ENCODE measurements at regions not wholly inside any gene's neighbourhood (a gene's known extent, or its start where the extent isn't known, plus 50 kb on each side); places are given as distances from the start of the nearest gene placed in this dataset.

DNA sequence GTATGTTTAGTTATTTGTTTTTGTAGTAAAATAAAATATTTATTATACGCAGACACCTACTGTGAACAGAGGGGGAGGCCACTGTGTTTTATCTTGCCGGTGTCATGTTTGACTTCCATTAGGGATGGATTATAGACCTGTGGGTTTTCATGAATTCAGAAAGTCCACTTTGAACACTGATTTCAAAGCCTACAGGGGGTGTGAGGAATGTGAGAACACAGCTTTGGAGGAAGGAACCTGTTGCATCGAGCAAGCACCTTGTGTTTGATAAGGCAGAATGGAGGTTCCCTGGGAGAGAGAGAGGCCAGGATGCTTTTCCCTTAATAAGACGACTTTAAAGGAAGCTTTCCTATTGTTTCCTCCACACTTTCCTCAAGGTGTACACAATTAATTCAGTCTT lies 665.0 kb upstream of the MGMT start:
- Mint-ChIP-seq H3K27ac (ENCODE audit: unreplicated experiment) (no peak overlapping the region), H3K36me3 (ENCODE audit: low read depth) (no peaks in the 10 kb centered on the region), H3K4me3 (no peak overlapping the region), H3K27me3 (ENCODE audit: low read depth) (no peaks in the 10 kb centered on the region), H3K4me1 (no peaks in the 10 kb centered on the region), H3K9me3 (no peaks in the 10 kb centered on the region)
- DNase-seq (ENCODE audit: low read depth, low spot score), result no peak
- TF ChIP-seq, protein P1, sequence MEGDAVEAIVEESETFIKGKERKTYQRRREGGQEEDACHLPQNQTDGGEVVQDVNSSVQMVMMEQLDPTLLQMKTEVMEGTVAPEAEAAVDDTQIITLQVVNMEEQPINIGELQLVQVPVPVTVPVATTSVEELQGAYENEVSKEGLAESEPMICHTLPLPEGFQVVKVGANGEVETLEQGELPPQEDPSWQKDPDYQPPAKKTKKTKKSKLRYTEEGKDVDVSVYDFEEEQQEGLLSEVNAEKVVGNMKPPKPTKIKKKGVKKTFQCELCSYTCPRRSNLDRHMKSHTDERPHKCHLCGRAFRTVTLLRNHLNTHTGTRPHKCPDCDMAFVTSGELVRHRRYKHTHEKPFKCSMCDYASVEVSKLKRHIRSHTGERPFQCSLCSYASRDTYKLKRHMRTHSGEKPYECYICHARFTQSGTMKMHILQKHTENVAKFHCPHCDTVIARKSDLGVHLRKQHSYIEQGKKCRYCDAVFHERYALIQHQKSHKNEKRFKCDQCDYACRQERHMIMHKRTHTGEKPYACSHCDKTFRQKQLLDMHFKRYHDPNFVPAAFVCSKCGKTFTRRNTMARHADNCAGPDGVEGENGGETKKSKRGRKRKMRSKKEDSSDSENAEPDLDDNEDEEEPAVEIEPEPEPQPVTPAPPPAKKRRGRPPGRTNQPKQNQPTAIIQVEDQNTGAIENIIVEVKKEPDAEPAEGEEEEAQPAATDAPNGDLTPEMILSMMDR (conservative IDR thresholded peaks at IDR 0.05), result no peak

DNA sequence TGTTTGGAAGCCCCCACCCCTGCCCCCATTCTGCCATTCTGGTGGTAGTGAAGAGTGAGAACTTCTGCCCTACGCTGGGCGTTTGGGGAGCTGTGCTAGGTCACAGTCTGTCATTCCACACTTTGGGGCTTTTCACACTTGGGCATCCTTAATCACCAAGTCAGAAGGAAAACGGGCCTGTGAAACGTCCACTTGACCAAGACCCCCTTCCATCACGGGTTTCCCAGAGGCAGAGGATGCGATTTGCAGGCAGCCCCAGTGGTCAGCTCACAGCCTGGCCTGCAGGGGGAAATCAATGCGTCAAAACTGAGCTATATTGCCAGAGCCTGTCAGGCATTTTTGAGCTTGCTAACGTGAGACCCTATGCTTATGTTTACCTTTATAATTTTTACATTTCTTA lies 663.3 kb upstream of the MGMT start:
- no peaks in the 10 kb centered on the region for H3K27me3 Mint-ChIP-seq (ENCODE audit: low read depth)
- no peak for DNase-seq (ENCODE audit: low read depth, low spot score)
- no peak overlapping the region for H3K27ac Mint-ChIP-seq (ENCODE audit: unreplicated experiment)
- TF ChIP-seq, protein P1 (conservative IDR thresholded peaks at IDR 0.05), result no peak
- no peak overlapping the region for H3K4me3 Mint-ChIP-seq
- H3K9me3 Mint-ChIP-seq, result no peaks in the 10 kb centered on the region
- H3K36me3 Mint-ChIP-seq (ENCODE audit: low read depth), result no peaks in the 10 kb centered on the region
- H3K4me1 Mint-ChIP-seq, result no peaks in the 10 kb centered on the region

DNA sequence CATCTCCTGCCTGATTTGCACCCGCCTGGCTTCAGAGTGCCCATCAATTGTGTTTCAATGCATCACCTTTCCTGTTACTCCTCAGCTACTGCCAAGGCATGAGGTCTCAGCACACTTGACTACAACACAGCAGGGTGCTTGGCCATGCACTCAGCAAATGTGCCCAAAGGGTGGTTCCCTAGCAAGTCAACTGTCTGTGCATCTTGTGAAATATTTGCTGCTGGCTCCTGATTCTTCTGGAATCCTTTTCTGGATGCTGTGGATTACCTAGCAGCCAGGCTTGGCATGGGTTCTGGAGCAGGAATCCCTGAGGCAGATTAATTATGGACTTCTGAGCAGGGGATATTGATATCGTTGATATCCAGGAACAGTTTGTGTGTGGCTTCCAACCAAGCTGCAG lies 662.6 kb upstream of the MGMT start:
- H3K27ac Mint-ChIP-seq (ENCODE audit: unreplicated experiment), result no peak overlapping the region
- DNase-seq (ENCODE audit: low read depth, low spot score), result no peak
- no peaks in the 10 kb centered on the region for H3K36me3 Mint-ChIP-seq (ENCODE audit: low read depth)
- no peak overlapping the region for H3K4me3 Mint-ChIP-seq
- no peaks in the 10 kb centered on the region for H3K27me3 Mint-ChIP-seq (ENCODE audit: low read depth)
- H3K9me3 Mint-ChIP-seq, result no peaks in the 10 kb centered on the region
- TF ChIP-seq, protein P1 (conservative IDR thresholded peaks at IDR 0.05), result no peak
- H3K4me1 Mint-ChIP-seq, result no peaks in the 10 kb centered on the region

DNA sequence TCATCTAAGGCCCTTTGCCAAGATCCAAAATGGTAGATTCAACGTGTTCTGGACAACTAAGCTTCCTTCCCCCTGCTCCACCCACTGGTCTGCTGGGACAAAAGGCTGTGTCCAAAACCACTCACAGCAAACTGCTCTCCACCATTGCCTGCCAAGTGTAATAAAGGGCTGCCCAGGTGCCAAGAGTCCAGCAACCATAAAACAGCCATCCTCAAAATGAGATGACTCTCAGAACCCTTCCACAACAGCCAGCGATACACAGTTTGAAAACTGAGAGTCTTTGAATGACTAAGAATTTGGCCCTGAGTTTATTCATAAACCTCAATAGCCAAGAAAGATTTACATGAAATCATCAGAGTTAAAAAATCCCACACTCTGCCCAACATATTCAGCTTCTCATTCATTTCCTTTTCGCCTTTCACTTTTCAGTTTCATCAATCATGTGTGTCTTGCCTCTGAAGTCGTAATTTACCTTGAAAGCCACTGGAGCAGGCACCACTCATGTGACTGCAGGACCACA lies 658.1 kb upstream of the MGMT start:
- no peaks in the 10 kb centered on the region for H3K36me3 Mint-ChIP-seq (ENCODE audit: low read depth)
- no peak overlapping the region for H3K4me3 Mint-ChIP-seq
- H3K4me1 Mint-ChIP-seq, result peaks cover 15% of the 10 kb centered on the region
- no peaks in the 10 kb centered on the region for H3K27me3 Mint-ChIP-seq (ENCODE audit: low read depth)
- TF ChIP-seq, protein P1 (conservative IDR thresholded peaks at IDR 0.05), result no peak
- DNase-seq (ENCODE audit: low read depth, low spot score), result no peak
- no peaks in the 10 kb centered on the region for H3K9me3 Mint-ChIP-seq
- no peak overlapping the region for H3K27ac Mint-ChIP-seq (ENCODE audit: unreplicated experiment)

DNA sequence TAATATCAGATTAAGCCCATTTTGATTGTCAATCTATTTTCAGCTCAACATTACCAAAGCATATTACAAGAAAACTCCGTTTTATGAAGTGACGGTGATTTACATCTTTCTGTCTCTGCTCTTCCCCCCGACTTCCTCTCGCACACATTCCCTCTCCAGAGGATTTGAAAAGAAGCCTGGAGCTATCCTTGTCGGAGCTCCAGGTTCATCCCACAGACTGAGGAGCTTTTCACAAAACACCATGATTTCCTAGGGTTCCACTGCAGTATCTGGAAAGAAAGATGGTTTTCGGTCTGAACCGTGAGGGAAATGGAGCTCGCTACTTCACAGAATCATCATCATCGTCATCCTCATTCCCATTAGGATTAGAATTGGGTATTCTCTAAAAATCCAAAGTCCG lies 655.5 kb upstream of the MGMT start:
- Mint-ChIP-seq H3K27ac (ENCODE audit: unreplicated experiment) (no peak overlapping the region), H3K36me3 (ENCODE audit: low read depth) (no peaks in the 10 kb centered on the region), H3K4me3 (no peak overlapping the region), H3K4me1 (peaks cover 22% of the 10 kb centered on the region), H3K9me3 (peaks cover 6% of the 10 kb centered on the region), H3K27me3 (ENCODE audit: low read depth) (peaks cover 5% of the 10 kb centered on the region)
- TF ChIP-seq, protein P1 (conservative IDR thresholded peaks at IDR 0.05), result no peak
- DNase-seq (ENCODE audit: low read depth, low spot score), result no peak

DNA sequence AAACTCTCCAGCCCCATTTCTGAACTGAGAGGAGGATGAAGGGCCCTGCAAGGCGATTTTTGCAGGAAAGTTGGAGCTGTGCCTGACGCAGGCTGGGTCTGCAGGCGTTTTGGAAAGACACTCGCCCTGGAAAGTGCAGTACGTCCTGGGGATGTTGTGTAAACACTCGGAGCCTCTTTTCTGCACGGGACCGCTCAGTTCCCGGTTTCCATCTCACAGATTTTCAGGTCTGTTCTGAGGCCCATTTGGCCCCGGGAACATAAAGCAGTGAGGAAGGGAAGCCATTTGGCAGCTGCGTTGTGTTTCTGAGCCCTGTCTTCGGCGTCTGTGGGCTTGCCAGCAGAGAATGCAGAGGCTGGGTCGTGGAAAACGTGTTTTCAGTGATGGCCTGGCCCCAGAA lies 655.0 kb upstream of the MGMT start:
- TF ChIP-seq, protein P1 (conservative IDR thresholded peaks at IDR 0.05), result no peak
- Mint-ChIP-seq H3K27ac (ENCODE audit: unreplicated experiment) (no peak overlapping the region), H3K4me1 (peaks cover 22% of the 10 kb centered on the region), H3K36me3 (ENCODE audit: low read depth) (no peaks in the 10 kb centered on the region), H3K27me3 (ENCODE audit: low read depth) (peaks cover 5% of the 10 kb centered on the region), H3K9me3 (peaks cover 6% of the 10 kb centered on the region), H3K4me3 (no peak overlapping the region)
- no peak for DNase-seq (ENCODE audit: low read depth, low spot score)

Data from neural crest cell (in vitro differentiated cells).